HK-2 (cell line): ENCODE measurements at regions not wholly inside any gene's neighbourhood (a gene's known extent, or its start where the extent isn't known, plus 50 kb on each side); places are given as distances from the start of the nearest gene placed in this dataset.
"Not testable (repeated sequence)": the region's sequence is repeated elsewhere in the genome, so short reads cannot be mapped to it uniquely, and the experiment has no call there.

Experiments
- DNase-seq: peaks from one replicate; pipeline ENCODE4 v3.0.0-alpha.2; 2018; ENCODE audit not compliant: unreplicated experiment

- not testable (repeated sequence) for DNase-seq
Measured at GRCh38 chr12:131341608-131342007, 369.3 kb upstream of the SFSWAP start.

GRCh38 chr12:131343436-131343835 lies 367.5 kb upstream of the SFSWAP start:
- DNase-seq = not testable (repeated sequence)

GRCh38 chr12:131344715-131345520 lies 366.0 kb upstream of the SFSWAP start:
- DNase-seq = not testable (repeated sequence)

- DNase-seq = no peak
Measured at GRCh38 chr12:131345521-131346436, 365.1 kb upstream of the SFSWAP start.

GRCh38 chr12:131346555-131347344 lies 364.1 kb upstream of the SFSWAP start:
- DNase-seq = no peak

- no peak for DNase-seq
Measured at GRCh38 chr12:131347345-131347714, 363.6 kb upstream of the SFSWAP start.

- DNase-seq = no peak
Measured at GRCh38 chr12:131347732-131348131, 363.2 kb upstream of the SFSWAP start.

GRCh38 chr12:131348231-131348630 lies 362.7 kb upstream of the SFSWAP start:
- no peak for DNase-seq

GRCh38 chr12:131348646-131349045 lies 362.2 kb upstream of the SFSWAP start:
- no peak for DNase-seq

GRCh38 chr12:131349397-131350127 lies 361.3 kb upstream of the SFSWAP start:
- DNase-seq = no peak

- no peak for DNase-seq
Measured at GRCh38 chr12:131350943-131351318, 360.0 kb upstream of the SFSWAP start.

GRCh38 chr12:131351319-131352028 lies 359.4 kb upstream of the SFSWAP start:
- no peak for DNase-seq

GRCh38 chr12:131352296-131352900 lies 358.5 kb upstream of the SFSWAP start:
- DNase-seq = no peak

- DNase-seq = no peak
Measured at GRCh38 chr12:131353376-131353775, 357.5 kb upstream of the SFSWAP start.

- DNase-seq = no peak
Measured at GRCh38 chr12:131353826-131354225, 357.1 kb upstream of the SFSWAP start.

GRCh38 chr12:131355361-131356245 lies 355.3 kb upstream of the SFSWAP start:
- DNase-seq = no peak

- no peak for DNase-seq
Measured at GRCh38 chr12:131356485-131357184, 354.3 kb upstream of the SFSWAP start.

GRCh38 chr12:131357185-131357747 lies 353.6 kb upstream of the SFSWAP start:
- DNase-seq = no peak
